ENCODE measurements at regions not wholly inside any gene's neighbourhood (a gene's known extent, or its start where the extent isn't known, plus 50 kb on each side); places are given as distances from the start of the nearest gene placed in this dataset.

GRCh38 chr1:34366875-34367624 is 190.3 kb downstream of the C1orf94 start:
- H3K4me2 ChIP-seq (ENCODE audit: low read length): no peak overlapping the region
- H4K91ac ChIP-seq (ENCODE audit: low read depth, low read length): no peak overlapping the region
- no peak overlapping the region for H3K9ac ChIP-seq (ENCODE audit: low read length)
- no peaks in the 10 kb centered on the region for H3K79me1 ChIP-seq (ENCODE audit: low read length)
- DNase-seq: no peak
- H4K12ac ChIP-seq (ENCODE audit: low read depth, low read length): no peak overlapping the region
- no peaks in the 10 kb centered on the region for H3K9me3 ChIP-seq (ENCODE audit: insufficient read depth, low read depth, low read length)
- H3K4ac ChIP-seq (ENCODE audit: low read depth, low read length): no peak overlapping the region
- H3K79me2 ChIP-seq (ENCODE audit: control insufficient read depth, insufficient read depth, low read length, poor library complexity): no peaks in the 10 kb centered on the region
- no peak overlapping the region for H2BK5ac ChIP-seq (ENCODE audit: low read depth, low read length, poor library complexity)
- no CpG with 5 or more reads among the region's 3 CpGs for WGBS (ENCODE audit: extremely low coverage, insufficient coverage, insufficient read length)
- no peak overlapping the region for H3K23ac ChIP-seq (ENCODE audit: low read length)
- H3K27me3 ChIP-seq (ENCODE audit: insufficient read depth, low read length): no peaks in the 10 kb centered on the region
- H3K4me3 ChIP-seq (ENCODE audit: low read depth, low read length): no peak overlapping the region
- no peak overlapping the region for H2BK12ac ChIP-seq (ENCODE audit: low read length)
- no peaks in the 10 kb centered on the region for H3K36me3 ChIP-seq (ENCODE audit: control insufficient read depth in 1 of 2, insufficient read depth in 2 of 2, low read length in 2 of 2)
- H2AFZ ChIP-seq (ENCODE audit: insufficient read depth, low read length, poor library complexity): no peak overlapping the region
- no peaks in the 10 kb centered on the region for H3K4me1 ChIP-seq (ENCODE audit: control insufficient read depth in 1 of 2, insufficient read depth in 2 of 2, low read length in 2 of 2)
- no peak overlapping the region for H2AK5ac ChIP-seq (ENCODE audit: low read length)
- no peak overlapping the region for H3K14ac ChIP-seq (ENCODE audit: low read length)
- no peak overlapping the region for H3K27ac ChIP-seq (ENCODE audit: low read depth, low read length)
- H3K18ac ChIP-seq (ENCODE audit: low read length): no peak overlapping the region
- H4K8ac ChIP-seq (ENCODE audit: low read depth, low read length): no peak overlapping the region
- no peak overlapping the region for H2BK120ac ChIP-seq (ENCODE audit: insufficient read depth, low read length, poor library complexity)

DNA sequence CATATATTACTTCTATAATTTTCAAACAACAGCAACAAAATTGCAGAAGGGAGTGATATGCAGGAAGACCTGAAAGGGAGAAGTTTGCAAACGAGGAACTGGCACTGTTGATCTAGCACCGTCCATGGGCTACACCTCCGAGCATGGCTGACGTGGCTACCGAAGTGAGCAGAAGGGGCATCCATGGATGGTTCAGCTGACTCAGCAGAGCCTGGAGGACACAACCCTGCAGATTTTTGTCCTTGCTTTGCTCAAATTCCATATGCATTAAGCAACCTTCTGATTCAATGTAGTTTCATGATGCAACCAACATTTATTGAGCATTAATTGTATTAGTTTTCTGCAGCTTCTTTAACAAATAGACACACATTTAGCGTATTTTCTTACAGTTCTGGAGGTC is 191.2 kb downstream of the C1orf94 start:
- H3K79me1 ChIP-seq (ENCODE audit: low read length): no peaks in the 10 kb centered on the region
- no peak overlapping the region for H2BK5ac ChIP-seq (ENCODE audit: low read depth, low read length, poor library complexity)
- no peaks in the 10 kb centered on the region for H3K79me2 ChIP-seq (ENCODE audit: control insufficient read depth, insufficient read depth, low read length, poor library complexity)
- no peak overlapping the region for H3K4me2 ChIP-seq (ENCODE audit: low read length)
- H3K9ac ChIP-seq (ENCODE audit: low read length): no peak overlapping the region
- H3K9me3 ChIP-seq (ENCODE audit: insufficient read depth, low read depth, low read length): no peaks in the 10 kb centered on the region
- no peak overlapping the region for H3K27ac ChIP-seq (ENCODE audit: low read depth, low read length)
- no peak overlapping the region for H3K18ac ChIP-seq (ENCODE audit: low read length)
- H2BK120ac ChIP-seq (ENCODE audit: insufficient read depth, low read length, poor library complexity): no peak overlapping the region
- no peak overlapping the region for H3K4ac ChIP-seq (ENCODE audit: low read depth, low read length)
- H2BK12ac ChIP-seq (ENCODE audit: low read length): no peak overlapping the region
- H4K91ac ChIP-seq (ENCODE audit: low read depth, low read length): no peak overlapping the region
- no peak overlapping the region for H3K23ac ChIP-seq (ENCODE audit: low read length)
- DNase-seq: no peak
- H2AK5ac ChIP-seq (ENCODE audit: low read length): no peak overlapping the region
- H3K36me3 ChIP-seq (ENCODE audit: control insufficient read depth in 1 of 2, insufficient read depth in 2 of 2, low read length in 2 of 2): no peaks in the 10 kb centered on the region
- no peak overlapping the region for H3K4me3 ChIP-seq (ENCODE audit: low read depth, low read length)
- no peak overlapping the region for H2AFZ ChIP-seq (ENCODE audit: insufficient read depth, low read length, poor library complexity)
- no peak overlapping the region for H4K8ac ChIP-seq (ENCODE audit: low read depth, low read length)
- WGBS (ENCODE audit: extremely low coverage, insufficient coverage, insufficient read length): no CpG with 5 or more reads among the region's 6 CpGs
- H3K14ac ChIP-seq (ENCODE audit: low read length): no peak overlapping the region
- H4K12ac ChIP-seq (ENCODE audit: low read depth, low read length): no peak overlapping the region
- H3K4me1 ChIP-seq (ENCODE audit: control insufficient read depth in 1 of 2, insufficient read depth in 2 of 2, low read length in 2 of 2): no peaks in the 10 kb centered on the region
- no peaks in the 10 kb centered on the region for H3K27me3 ChIP-seq (ENCODE audit: insufficient read depth, low read length)

GRCh38 chr1:34369701-34370455 is 193.2 kb downstream of the C1orf94 start:
- no peak overlapping the region for H3K18ac ChIP-seq (ENCODE audit: low read length)
- H3K27me3 ChIP-seq (ENCODE audit: insufficient read depth, low read length): no peaks in the 10 kb centered on the region
- no peaks in the 10 kb centered on the region for H3K79me1 ChIP-seq (ENCODE audit: low read length)
- H3K4me2 ChIP-seq (ENCODE audit: low read length): no peak overlapping the region
- no peak overlapping the region for H3K23ac ChIP-seq (ENCODE audit: low read length)
- no peaks in the 10 kb centered on the region for H3K79me2 ChIP-seq (ENCODE audit: control insufficient read depth, insufficient read depth, low read length, poor library complexity)
- H3K9ac ChIP-seq (ENCODE audit: low read length): no peak overlapping the region
- H2AFZ ChIP-seq (ENCODE audit: insufficient read depth, low read length, poor library complexity): no peak overlapping the region
- H3K36me3 ChIP-seq (ENCODE audit: control insufficient read depth in 1 of 2, insufficient read depth in 2 of 2, low read length in 2 of 2): no peaks in the 10 kb centered on the region
- H4K12ac ChIP-seq (ENCODE audit: low read depth, low read length): no peak overlapping the region
- H2BK12ac ChIP-seq (ENCODE audit: low read length): no peak overlapping the region
- no peak overlapping the region for H3K4ac ChIP-seq (ENCODE audit: low read depth, low read length)
- H3K9me3 ChIP-seq (ENCODE audit: insufficient read depth, low read depth, low read length): no peaks in the 10 kb centered on the region
- H2AK5ac ChIP-seq (ENCODE audit: low read length): no peak overlapping the region
- no peak overlapping the region for H3K27ac ChIP-seq (ENCODE audit: low read depth, low read length)
- H2BK5ac ChIP-seq (ENCODE audit: low read depth, low read length, poor library complexity): no peak overlapping the region
- WGBS (ENCODE audit: extremely low coverage, insufficient coverage, insufficient read length): no CpG with 5 or more reads among the region's 10 CpGs
- H4K8ac ChIP-seq (ENCODE audit: low read depth, low read length): no peak overlapping the region
- H2BK120ac ChIP-seq (ENCODE audit: insufficient read depth, low read length, poor library complexity): no peak overlapping the region
- H4K91ac ChIP-seq (ENCODE audit: low read depth, low read length): no peak overlapping the region
- H3K14ac ChIP-seq (ENCODE audit: low read length): no peak overlapping the region
- H3K4me3 ChIP-seq (ENCODE audit: low read depth, low read length): no peak overlapping the region
- DNase-seq: no peak
- H3K4me1 ChIP-seq (ENCODE audit: control insufficient read depth in 1 of 2, insufficient read depth in 2 of 2, low read length in 2 of 2): no peaks in the 10 kb centered on the region

GRCh38 chr1:34370748-34371147 is 194.0 kb downstream of the C1orf94 start:
- no peak overlapping the region for H2BK5ac ChIP-seq (ENCODE audit: low read depth, low read length, poor library complexity)
- H2AFZ ChIP-seq (ENCODE audit: insufficient read depth, low read length, poor library complexity): no peak overlapping the region
- H3K4me2 ChIP-seq (ENCODE audit: low read length): no peak overlapping the region
- no peak overlapping the region for H2AK5ac ChIP-seq (ENCODE audit: low read length)
- H3K4me1 ChIP-seq (ENCODE audit: control insufficient read depth in 1 of 2, insufficient read depth in 2 of 2, low read length in 2 of 2): no peaks in the 10 kb centered on the region
- H3K23ac ChIP-seq (ENCODE audit: low read length): no peak overlapping the region
- H3K36me3 ChIP-seq (ENCODE audit: control insufficient read depth in 1 of 2, insufficient read depth in 2 of 2, low read length in 2 of 2): no peaks in the 10 kb centered on the region
- no peak overlapping the region for H3K18ac ChIP-seq (ENCODE audit: low read length)
- DNase-seq: no peak
- H3K9me3 ChIP-seq (ENCODE audit: insufficient read depth, low read depth, low read length): no peaks in the 10 kb centered on the region
- no peak overlapping the region for H4K8ac ChIP-seq (ENCODE audit: low read depth, low read length)
- H3K79me2 ChIP-seq (ENCODE audit: control insufficient read depth, insufficient read depth, low read length, poor library complexity): no peaks in the 10 kb centered on the region
- no peak overlapping the region for H3K14ac ChIP-seq (ENCODE audit: low read length)
- H3K9ac ChIP-seq (ENCODE audit: low read length): no peak overlapping the region
- H3K79me1 ChIP-seq (ENCODE audit: low read length): no peaks in the 10 kb centered on the region
- no CpG with 5 or more reads among the region's 4 CpGs for WGBS (ENCODE audit: extremely low coverage, insufficient coverage, insufficient read length)
- no peak overlapping the region for H2BK12ac ChIP-seq (ENCODE audit: low read length)
- no peak overlapping the region for H3K4ac ChIP-seq (ENCODE audit: low read depth, low read length)
- no peak overlapping the region for H4K91ac ChIP-seq (ENCODE audit: low read depth, low read length)
- no peak overlapping the region for H4K12ac ChIP-seq (ENCODE audit: low read depth, low read length)
- H2BK120ac ChIP-seq (ENCODE audit: insufficient read depth, low read length, poor library complexity): no peak overlapping the region
- no peak overlapping the region for H3K4me3 ChIP-seq (ENCODE audit: low read depth, low read length)
- no peak overlapping the region for H3K27ac ChIP-seq (ENCODE audit: low read depth, low read length)
- no peaks in the 10 kb centered on the region for H3K27me3 ChIP-seq (ENCODE audit: insufficient read depth, low read length)
